ENCODE measurements at regions not wholly inside any gene's neighbourhood (a gene's known extent, or its start where the extent isn't known, plus 50 kb on each side); places are given as distances from the start of the nearest gene placed in this dataset.

- no peak for DNase-seq
- no peaks in the 10 kb centered on the region for H3K4me1 Mint-ChIP-seq (ENCODE audit: low read depth)
- POLR2A ChIA-PET, result no interaction called here
- H3K4me1 ChIP-seq (ENCODE audit: insufficient read depth, low read length), result no peaks in the 10 kb centered on the region
- no peaks in the 10 kb centered on the region for H3K9me3 ChIP-seq (ENCODE audit: control insufficient read depth in 1 of 2, insufficient read depth in 1 of 2, low read length in 2 of 2)
- no peak for ATAC-seq (ENCODE audit: poor library complexity)
- H3K4me3 ChIP-seq (ENCODE audit: low read length), result no peak overlapping the region
- H3K4me3 Mint-ChIP-seq, result no peak overlapping the region
- no peaks in the 10 kb centered on the region for H3K27me3 Mint-ChIP-seq
- H3K9me3 Mint-ChIP-seq, result peaks cover 5% of the 10 kb centered on the region
- CTCF ChIA-PET, result no interaction called here
- TF ChIP-seq CTCF (IDR thresholded peaks at IDR 0.05), result no peak
- no peaks in the 10 kb centered on the region for H3K36me3 ChIP-seq (ENCODE audit: insufficient read depth, low read length)
- H3K36me3 Mint-ChIP-seq (ENCODE audit: low read depth), result no peaks in the 10 kb centered on the region
- no peaks in the 10 kb centered on the region for H3K27me3 ChIP-seq (ENCODE audit: control insufficient read depth in 1 of 2, insufficient read depth in 2 of 2, low read length in 2 of 2)
- no peak overlapping the region for H3K27ac Mint-ChIP-seq
- no peak overlapping the region for H3K27ac ChIP-seq (ENCODE audit: low read depth in 1 of 2, low read length in 2 of 2)
- intact Hi-C loops (cut with DNase I, micrococcal nuclease), result no loop called here
Observed at GRCh38 chr12:87689196-87689595, 340.0 kb downstream of the C12orf50 start.

- Histone ChIP-seq H3K36me3 (ENCODE audit: insufficient read depth, low read length) (no peaks in the 10 kb centered on the region), H3K9me3 (ENCODE audit: control insufficient read depth in 1 of 2, insufficient read depth in 1 of 2, low read length in 2 of 2) (no peaks in the 10 kb centered on the region), H3K4me1 (ENCODE audit: insufficient read depth, low read length) (no peaks in the 10 kb centered on the region), H3K4me3 (ENCODE audit: low read length) (no peak overlapping the region), H3K27ac (ENCODE audit: low read depth in 1 of 2, low read length in 2 of 2) (no peak overlapping the region), H3K27me3 (ENCODE audit: control insufficient read depth in 1 of 2, insufficient read depth in 2 of 2, low read length in 2 of 2) (no peaks in the 10 kb centered on the region)
- no peak for TF ChIP-seq CTCF (IDR thresholded peaks at IDR 0.05)
- CTCF ChIA-PET, result no interaction called here
- intact Hi-C loops (cut with DNase I, micrococcal nuclease), result no loop called here
- Mint-ChIP-seq H3K36me3 (ENCODE audit: low read depth) (no peaks in the 10 kb centered on the region), H3K27me3 (no peaks in the 10 kb centered on the region), H3K4me3 (no peak overlapping the region), H3K4me1 (ENCODE audit: low read depth) (no peaks in the 10 kb centered on the region), H3K9me3 (no peaks in the 10 kb centered on the region), H3K27ac (no peak overlapping the region)
- POLR2A ChIA-PET, result no interaction called here
- no peak for DNase-seq
- ATAC-seq (ENCODE audit: poor library complexity), result no peak
Observed at GRCh38 chr12:87687362-87687761, 341.8 kb downstream of the C12orf50 start.

- Mint-ChIP-seq H3K9me3 (no peaks in the 10 kb centered on the region), H3K27ac (no peak overlapping the region), H3K4me3 (no peak overlapping the region), H3K36me3 (ENCODE audit: low read depth) (no peaks in the 10 kb centered on the region), H3K4me1 (ENCODE audit: low read depth) (no peaks in the 10 kb centered on the region), H3K27me3 (no peaks in the 10 kb centered on the region)
- Histone ChIP-seq H3K27me3 (ENCODE audit: control insufficient read depth in 1 of 2, insufficient read depth in 2 of 2, low read length in 2 of 2) (no peaks in the 10 kb centered on the region), H3K9me3 (ENCODE audit: control insufficient read depth in 1 of 2, insufficient read depth in 1 of 2, low read length in 2 of 2) (no peaks in the 10 kb centered on the region), H3K36me3 (ENCODE audit: insufficient read depth, low read length) (no peaks in the 10 kb centered on the region), H3K4me1 (ENCODE audit: insufficient read depth, low read length) (no peaks in the 10 kb centered on the region), H3K4me3 (ENCODE audit: low read length) (no peak overlapping the region), H3K27ac (ENCODE audit: low read depth in 1 of 2, low read length in 2 of 2) (no peak overlapping the region)
- ChIA-PET CTCF (no interaction called here), POLR2A (no interaction called here)
- intact Hi-C loops (cut with DNase I, micrococcal nuclease), result no loop called here
- no peak for DNase-seq
- ATAC-seq (ENCODE audit: poor library complexity), result no peak
- TF ChIP-seq CTCF (IDR thresholded peaks at IDR 0.05), result no peak
Observed at GRCh38 chr12:87685696-87686095, 343.5 kb downstream of the C12orf50 start.

Measured in CD4-positive, alpha-beta T cell (primary cell).